LNCAP (cell line): ENCODE measurements at regions not wholly inside any gene's neighbourhood (a gene's known extent, or its start where the extent isn't known, plus 50 kb on each side); places are given as distances from the start of the nearest gene placed in this dataset.
A peak's percentile ranks its signal among the peaks of the same experiment; 100 is the strongest.

ENCODE experiments used
- TF ChIP-seq, protein P1 (sequence below): fragments of 450-650 bp; IDR thresholded peaks from 2 replicates; pipeline ENCODE4 v1.5.1; 2017; ENCODE audit warnings: mild to moderate bottlenecking

DNA sequence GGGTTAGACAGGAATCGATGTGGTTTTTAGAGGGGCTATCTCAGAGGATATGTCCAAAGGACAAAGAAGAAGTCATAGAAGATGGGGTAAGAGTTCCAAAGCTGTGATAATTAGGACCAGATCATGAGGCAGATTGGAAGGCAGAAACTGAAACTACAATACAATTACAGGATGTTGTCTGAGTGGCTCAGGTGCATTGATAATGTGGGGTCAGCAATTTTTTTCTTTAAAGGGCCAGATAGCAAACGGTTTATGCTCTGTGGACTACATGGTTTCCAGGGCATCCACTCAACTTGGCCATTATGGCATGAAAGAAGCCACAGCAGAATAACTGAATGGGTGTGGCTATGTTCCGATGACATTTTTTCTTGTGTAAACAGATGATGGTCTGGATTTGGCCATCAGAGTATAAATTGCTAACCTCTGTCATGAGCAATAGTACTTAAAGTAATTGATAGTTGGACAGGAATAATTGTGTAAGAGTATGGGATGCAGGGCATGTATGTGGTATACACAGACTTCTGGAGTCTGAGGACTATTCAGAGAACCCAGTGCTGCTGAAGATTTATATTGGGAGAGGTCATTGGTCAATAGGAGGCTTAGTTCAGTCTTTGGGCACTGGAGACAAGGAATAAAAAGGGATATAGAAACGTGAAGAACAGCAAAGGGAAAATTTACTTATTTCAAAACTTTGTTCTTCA lies 198.4 kb upstream of the ADGRL4 start:
- TF ChIP-seq, protein P1, sequence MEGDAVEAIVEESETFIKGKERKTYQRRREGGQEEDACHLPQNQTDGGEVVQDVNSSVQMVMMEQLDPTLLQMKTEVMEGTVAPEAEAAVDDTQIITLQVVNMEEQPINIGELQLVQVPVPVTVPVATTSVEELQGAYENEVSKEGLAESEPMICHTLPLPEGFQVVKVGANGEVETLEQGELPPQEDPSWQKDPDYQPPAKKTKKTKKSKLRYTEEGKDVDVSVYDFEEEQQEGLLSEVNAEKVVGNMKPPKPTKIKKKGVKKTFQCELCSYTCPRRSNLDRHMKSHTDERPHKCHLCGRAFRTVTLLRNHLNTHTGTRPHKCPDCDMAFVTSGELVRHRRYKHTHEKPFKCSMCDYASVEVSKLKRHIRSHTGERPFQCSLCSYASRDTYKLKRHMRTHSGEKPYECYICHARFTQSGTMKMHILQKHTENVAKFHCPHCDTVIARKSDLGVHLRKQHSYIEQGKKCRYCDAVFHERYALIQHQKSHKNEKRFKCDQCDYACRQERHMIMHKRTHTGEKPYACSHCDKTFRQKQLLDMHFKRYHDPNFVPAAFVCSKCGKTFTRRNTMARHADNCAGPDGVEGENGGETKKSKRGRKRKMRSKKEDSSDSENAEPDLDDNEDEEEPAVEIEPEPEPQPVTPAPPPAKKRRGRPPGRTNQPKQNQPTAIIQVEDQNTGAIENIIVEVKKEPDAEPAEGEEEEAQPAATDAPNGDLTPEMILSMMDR, result no peak

DNA sequence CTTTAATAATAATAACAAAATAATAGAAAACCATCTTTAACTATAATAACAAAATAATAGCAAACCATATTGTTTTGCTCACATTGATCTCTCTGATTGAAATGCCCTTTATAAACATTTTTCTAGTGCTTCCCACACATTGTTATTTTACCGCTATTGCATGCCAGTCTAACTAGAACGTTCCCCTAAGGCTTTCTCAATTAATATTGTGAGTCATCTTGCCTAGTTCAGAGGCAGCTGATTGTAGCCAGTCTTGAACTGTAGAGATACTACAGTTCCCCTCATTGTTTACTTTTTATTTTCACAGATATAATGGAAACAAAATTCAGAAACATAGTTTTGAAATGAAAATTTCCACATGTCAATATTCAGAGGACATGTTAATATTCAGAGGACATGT lies 192.3 kb upstream of the ADGRL4 start:
- TF ChIP-seq, protein P1, result no peak

DNA sequence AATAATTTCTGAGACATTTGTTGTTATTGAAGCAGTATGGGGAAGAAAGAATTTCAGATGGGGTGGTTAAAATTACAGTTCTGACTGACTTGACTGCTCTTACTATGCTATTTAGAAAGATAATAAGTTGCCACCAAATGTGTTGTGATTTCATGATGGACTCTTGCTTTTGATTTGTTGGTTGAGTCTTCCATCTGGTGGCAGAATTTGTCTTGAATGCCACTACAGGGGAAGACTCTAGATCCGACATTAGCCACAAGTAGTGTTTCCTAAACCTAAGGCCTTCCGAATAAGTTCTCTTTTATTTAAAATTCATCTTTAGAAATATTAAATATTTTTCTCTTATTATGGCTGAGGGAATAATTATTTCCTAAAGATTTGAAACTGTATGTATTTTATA lies 190.9 kb upstream of the ADGRL4 start:
- TF ChIP-seq, protein P1, result peak; percentile 58

DNA sequence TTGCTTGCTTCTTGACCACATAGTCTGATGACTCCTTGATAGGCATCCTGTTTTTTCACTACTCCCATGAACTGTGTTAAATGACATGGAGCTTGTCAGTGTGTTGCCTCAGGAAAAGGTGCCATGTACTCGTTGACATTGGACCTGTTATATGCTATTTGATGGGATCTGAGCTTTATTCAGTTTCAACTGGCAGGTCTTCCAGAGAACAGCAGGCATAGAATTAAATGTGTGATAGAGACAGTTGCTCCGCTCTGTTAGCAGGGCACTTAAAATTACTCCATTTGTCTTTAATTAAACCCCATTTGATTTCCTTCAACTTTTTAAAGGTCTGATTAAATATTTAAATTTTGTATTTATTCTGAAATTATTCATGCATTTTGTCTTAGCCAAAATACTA lies 189.7 kb upstream of the ADGRL4 start:
- TF ChIP-seq, protein P1, result no peak

DNA sequence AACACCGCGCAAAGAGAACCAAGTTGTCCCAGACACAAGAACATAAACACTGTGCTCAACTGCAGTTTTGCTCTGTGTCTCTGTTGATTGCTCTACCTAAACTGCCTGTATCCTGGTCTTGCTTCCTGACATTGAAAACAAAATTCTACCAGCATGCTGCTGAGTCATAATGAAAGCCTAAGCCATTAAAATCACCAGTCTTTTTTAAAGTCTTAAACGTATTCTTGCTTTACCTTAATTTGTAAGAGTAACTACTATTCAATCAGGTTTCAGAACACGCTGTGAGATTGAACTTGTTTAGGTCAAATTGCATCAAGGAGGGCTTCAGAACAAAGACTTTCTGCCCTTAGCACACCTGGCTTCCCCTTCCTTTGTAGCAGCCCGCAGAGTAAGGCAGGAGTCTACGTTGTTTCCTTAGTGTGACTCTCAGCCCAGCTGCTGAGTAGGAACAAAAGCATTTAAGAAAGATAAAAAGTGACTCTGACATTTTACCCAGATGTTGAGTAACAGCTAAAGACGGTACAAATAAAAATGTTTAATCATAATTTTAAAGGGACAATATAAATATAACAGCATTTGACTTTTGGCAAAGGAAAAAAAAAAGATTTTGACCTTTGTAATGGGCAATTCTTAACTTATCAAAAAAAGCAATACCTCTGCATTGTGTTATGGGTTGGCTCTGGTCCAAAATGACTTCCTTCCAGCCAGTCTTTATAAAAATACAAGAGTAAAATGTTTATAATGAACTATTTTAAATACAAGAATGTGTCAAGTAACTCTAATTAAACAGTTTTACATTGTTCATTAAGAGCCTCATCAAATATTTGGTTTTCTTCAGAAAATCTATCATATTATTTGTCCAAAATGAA lies 186.9 kb upstream of the ADGRL4 start:
- TF ChIP-seq, protein P1, result no peak

DNA sequence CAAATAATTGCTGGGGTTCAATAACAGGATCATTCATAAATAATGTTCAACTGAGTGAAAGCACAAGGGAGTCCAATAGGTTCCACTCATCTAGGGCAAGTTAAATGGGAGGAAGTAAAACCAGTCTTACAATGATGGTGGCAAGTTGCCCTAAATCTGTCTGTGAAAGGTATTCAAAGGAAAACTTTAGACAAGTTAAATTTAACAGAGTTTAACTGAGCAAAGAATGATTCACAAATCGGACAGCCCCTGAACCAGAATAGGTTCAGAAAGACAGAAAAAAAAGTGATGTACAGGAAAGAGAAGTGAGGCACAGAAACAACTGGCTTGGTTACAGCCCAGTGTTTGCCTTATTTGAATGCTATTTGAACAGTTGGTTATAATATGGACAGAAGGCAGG lies 183.5 kb upstream of the ADGRL4 start:
- TF ChIP-seq, protein P1, result no peak

DNA sequence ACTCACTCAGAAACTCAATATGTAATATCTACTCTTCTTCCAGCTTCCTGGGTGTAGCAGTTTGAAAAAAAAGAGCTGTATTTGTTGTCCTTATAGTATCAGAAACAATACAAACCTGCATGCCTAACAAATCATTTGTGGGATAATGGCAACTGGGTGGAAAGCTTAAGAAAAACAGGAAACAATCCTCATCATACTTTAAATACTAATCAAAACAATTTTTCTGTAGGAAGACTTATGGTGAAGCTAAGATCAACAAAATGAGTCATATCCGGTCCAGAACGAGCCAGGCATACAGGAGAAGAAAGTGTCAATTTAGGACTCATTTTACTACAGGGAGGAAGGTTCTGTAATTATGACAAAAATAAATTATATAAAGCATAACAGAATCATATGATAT lies 181.8 kb upstream of the ADGRL4 start:
- TF ChIP-seq, protein P1, result no peak
